ENCODE measurements at regions not wholly inside any gene's neighbourhood (a gene's known extent, or its start where the extent isn't known, plus 50 kb on each side); places are given as distances from the start of the nearest gene placed in this dataset.
"Not testable (repeated sequence)": the region's sequence is repeated elsewhere in the genome, so short reads cannot be mapped to it uniquely, and the experiment has no call there.

GRCh38 chr7:57016341-57016740 lies 115.9 kb downstream of the ZNF479 start:
- TF ChIP-seq POLR2A, CTCF (IDR thresholded peaks at IDR 0.05): not testable (repeated sequence)
